ENCODE measurements at regions not wholly inside any gene's neighbourhood (a gene's known extent, or its start where the extent isn't known, plus 50 kb on each side); places are given as distances from the start of the nearest gene placed in this dataset.

DNA sequence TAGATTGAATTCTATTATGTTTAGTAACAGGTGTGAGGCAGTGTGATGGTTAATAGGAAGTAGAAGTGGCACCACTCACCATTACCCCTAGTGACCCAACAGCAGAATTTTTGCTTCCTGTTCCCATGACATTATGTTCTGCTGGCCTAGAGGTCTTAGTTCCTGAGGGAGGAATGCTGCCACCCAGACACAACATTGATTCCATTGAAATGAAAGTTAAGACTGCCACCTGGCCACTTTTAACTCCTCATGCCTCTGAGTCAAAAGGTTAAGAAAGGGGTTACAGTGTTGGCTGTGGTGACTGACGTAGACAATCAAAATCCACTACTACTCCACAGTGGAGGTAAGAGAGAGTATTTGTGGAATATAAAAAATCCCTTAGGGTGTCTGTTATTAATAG, 218.9 kb upstream of the NMUR2 start:
- TF ChIP-seq CTCF (IDR thresholded peaks at IDR 0.05) = no peak
- no peak for TF ChIP-seq POLR2A (IDR thresholded peaks at IDR 0.05)
- DNase-seq (ENCODE audit: low spot score in 2 of 2) = no peak
- intact Hi-C loops (cut with DNase I; ENCODE audit: low total_unique reads) = no loop called here
- H3K4me3 ChIP-seq (ENCODE audit: low read depth, poor library complexity, severe bottlenecking) = no peak overlapping the region
- 79 to 88% methylated on average over 1 of the region's 1 CpG for WGBS, 2 donors

- TF ChIP-seq POLR2A (IDR thresholded peaks at IDR 0.05) (no peak), CTCF (IDR thresholded peaks at IDR 0.05) (no peak)
- DNase-seq (ENCODE audit: low spot score in 2 of 2) = no peak
- intact Hi-C loops (cut with DNase I; ENCODE audit: low total_unique reads) = no loop called here
- no peak overlapping the region for H3K4me3 ChIP-seq (ENCODE audit: low read depth, poor library complexity, severe bottlenecking)
- WGBS, 2 donors = 90% methylated on average over 3 of the region's 3 CpGs
Measured at GRCh38 chr5:152625696-152626095, 220.6 kb upstream of the NMUR2 start.

GRCh38 chr5:152631221-152631620, 226.1 kb upstream of the NMUR2 start:
- DNase-seq (ENCODE audit: low spot score in 2 of 2) = no peak
- intact Hi-C loops (cut with DNase I; ENCODE audit: low total_unique reads) = no loop called here
- 84 to 89% methylated on average over 5 of the region's 5 CpGs for WGBS, 2 donors
- no peak overlapping the region for H3K4me3 ChIP-seq (ENCODE audit: low read depth, poor library complexity, severe bottlenecking)
- TF ChIP-seq POLR2A (IDR thresholded peaks at IDR 0.05) (no peak), CTCF (IDR thresholded peaks at IDR 0.05) (no peak)

DNA sequence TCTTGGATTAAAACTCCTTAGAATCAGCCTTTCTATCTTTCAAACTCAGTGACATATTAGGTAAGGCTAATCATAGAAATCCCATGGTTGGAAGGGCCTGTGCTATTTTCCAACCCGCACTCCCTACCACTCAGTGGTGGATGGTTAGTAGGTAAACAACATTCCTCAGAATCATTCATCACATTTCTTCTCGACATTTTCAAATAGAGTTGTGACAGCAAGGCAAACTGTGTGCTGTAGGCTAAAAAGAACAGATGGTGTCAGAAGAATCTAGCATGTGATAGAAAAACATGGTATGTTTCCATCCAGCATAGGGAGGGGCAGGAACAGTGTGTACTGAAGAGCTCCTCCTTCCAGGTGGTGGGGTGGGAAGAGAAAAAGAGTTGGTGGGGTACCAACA, 227.3 kb upstream of the NMUR2 start:
- TF ChIP-seq CTCF (IDR thresholded peaks at IDR 0.05) (no peak), POLR2A (IDR thresholded peaks at IDR 0.05) (no peak)
- intact Hi-C loops (cut with DNase I; ENCODE audit: low total_unique reads) = no loop called here
- no peak overlapping the region for H3K4me3 ChIP-seq (ENCODE audit: low read depth, poor library complexity, severe bottlenecking)
- DNase-seq (ENCODE audit: low spot score in 2 of 2) = no peak
- 70 to 75% methylated on average over 2 of the region's 2 CpGs for WGBS, 2 donors

DNA sequence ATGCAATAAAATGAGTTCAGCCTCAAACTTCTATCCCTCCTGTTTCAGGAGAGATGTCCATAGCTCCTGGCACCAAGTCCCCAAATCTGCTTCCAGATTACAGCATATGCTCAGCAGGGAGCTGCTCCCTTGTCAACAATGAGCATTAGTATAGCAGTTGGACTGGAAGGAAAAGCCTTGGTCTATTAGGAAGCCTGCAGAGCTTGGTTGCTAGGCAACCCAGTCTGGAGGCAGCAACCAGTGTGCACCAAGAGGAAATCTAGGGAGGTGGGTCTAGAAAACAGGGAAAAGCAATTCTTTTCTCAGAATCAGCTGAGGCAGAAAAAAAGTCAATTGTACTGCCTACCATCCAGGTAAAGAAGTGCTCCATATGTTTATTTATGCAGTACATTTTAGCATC, 229.5 kb upstream of the NMUR2 start:
- TF ChIP-seq CTCF (IDR thresholded peaks at IDR 0.05) = no peak
- no peak for TF ChIP-seq POLR2A (IDR thresholded peaks at IDR 0.05)
- intact Hi-C loops (cut with DNase I; ENCODE audit: low total_unique reads) = no loop called here
- DNase-seq (ENCODE audit: low spot score in 2 of 2) = no peak
- no peak overlapping the region for H3K4me3 ChIP-seq (ENCODE audit: low read depth, poor library complexity, severe bottlenecking)

- TF ChIP-seq CTCF (IDR thresholded peaks at IDR 0.05) (no peak), POLR2A (IDR thresholded peaks at IDR 0.05) (no peak)
- intact Hi-C loops (cut with DNase I; ENCODE audit: low total_unique reads) = no loop called here
- no peak overlapping the region for H3K4me3 ChIP-seq (ENCODE audit: low read depth, poor library complexity, severe bottlenecking)
- no peak for DNase-seq (ENCODE audit: low spot score in 2 of 2)
- WGBS, 2 donors = 34 to 35% methylated on average over 2 of the region's 2 CpGs
Measured at GRCh38 chr5:152638996-152639552, 234.0 kb upstream of the NMUR2 start.

Data from lower leg skin (tissue), 4 donors.